ENCODE measurements at regions not wholly inside any gene's neighbourhood (a gene's known extent, or its start where the extent isn't known, plus 50 kb on each side); places are given as distances from the start of the nearest gene placed in this dataset.

DNA sequence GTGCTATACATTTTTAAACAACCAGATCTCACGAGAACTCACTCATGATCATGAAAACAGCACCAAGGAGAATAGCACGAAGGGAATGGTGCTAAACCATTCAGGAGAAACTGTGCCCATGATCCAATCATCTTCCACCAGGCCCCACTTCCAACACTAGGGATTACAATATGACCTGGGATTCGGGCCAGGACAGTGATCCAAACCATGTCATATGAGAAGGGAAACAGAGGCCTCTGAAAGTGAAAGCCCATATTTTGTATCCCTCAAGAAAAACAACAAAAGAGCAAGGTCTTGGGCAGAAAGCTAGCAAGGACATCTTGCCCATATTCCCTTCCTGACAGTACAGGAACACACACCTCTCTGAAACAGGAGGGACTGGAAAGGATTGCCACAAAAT, 163.9 kb upstream of the VASH1 start:
- TF ChIP-seq NRF1 (IDR thresholded peaks at IDR 0.05; ENCODE audit: low read depth, low read length) (no peak), SIN3A (IDR thresholded peaks at IDR 0.05; ENCODE audit: borderline replicate concordance, low read depth, low read length) (no peak), MXI1 (IDR thresholded peaks at IDR 0.05; ENCODE audit: low read depth, low read length) (no peak), TAF1 (IDR thresholded peaks at IDR 0.05; ENCODE audit: borderline replicate concordance, low read depth, low read length) (no peak), RXRA (IDR thresholded peaks at IDR 0.05; ENCODE audit: borderline replicate concordance, low read depth) (no peak), JUND (IDR thresholded peaks at IDR 0.05) (no peak)
- TF ChIP-seq, protein P1, sequence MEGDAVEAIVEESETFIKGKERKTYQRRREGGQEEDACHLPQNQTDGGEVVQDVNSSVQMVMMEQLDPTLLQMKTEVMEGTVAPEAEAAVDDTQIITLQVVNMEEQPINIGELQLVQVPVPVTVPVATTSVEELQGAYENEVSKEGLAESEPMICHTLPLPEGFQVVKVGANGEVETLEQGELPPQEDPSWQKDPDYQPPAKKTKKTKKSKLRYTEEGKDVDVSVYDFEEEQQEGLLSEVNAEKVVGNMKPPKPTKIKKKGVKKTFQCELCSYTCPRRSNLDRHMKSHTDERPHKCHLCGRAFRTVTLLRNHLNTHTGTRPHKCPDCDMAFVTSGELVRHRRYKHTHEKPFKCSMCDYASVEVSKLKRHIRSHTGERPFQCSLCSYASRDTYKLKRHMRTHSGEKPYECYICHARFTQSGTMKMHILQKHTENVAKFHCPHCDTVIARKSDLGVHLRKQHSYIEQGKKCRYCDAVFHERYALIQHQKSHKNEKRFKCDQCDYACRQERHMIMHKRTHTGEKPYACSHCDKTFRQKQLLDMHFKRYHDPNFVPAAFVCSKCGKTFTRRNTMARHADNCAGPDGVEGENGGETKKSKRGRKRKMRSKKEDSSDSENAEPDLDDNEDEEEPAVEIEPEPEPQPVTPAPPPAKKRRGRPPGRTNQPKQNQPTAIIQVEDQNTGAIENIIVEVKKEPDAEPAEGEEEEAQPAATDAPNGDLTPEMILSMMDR (IDR thresholded peaks at IDR 0.05): no peak
